CD4-positive, alpha-beta T cell treated with Interleukin-1 beta for 1 hour (primary cell): ENCODE measurements at regions not wholly inside any gene's neighbourhood (a gene's known extent, or its start where the extent isn't known, plus 50 kb on each side); places are given as distances from the start of the nearest gene placed in this dataset.
A peak's percentile ranks its signal among the peaks of the same experiment; 100 is the strongest.
"Not testable (repeated sequence)": the region's sequence is repeated elsewhere in the genome, so short reads cannot be mapped to it uniquely, and the experiment has no call there.

ENCODE experiments used
- DNase-seq, 2 donors: peaks; one replicate each; pipeline ENCODE4 v3.0.0-alpha.2; 2020 to 2022

DNA sequence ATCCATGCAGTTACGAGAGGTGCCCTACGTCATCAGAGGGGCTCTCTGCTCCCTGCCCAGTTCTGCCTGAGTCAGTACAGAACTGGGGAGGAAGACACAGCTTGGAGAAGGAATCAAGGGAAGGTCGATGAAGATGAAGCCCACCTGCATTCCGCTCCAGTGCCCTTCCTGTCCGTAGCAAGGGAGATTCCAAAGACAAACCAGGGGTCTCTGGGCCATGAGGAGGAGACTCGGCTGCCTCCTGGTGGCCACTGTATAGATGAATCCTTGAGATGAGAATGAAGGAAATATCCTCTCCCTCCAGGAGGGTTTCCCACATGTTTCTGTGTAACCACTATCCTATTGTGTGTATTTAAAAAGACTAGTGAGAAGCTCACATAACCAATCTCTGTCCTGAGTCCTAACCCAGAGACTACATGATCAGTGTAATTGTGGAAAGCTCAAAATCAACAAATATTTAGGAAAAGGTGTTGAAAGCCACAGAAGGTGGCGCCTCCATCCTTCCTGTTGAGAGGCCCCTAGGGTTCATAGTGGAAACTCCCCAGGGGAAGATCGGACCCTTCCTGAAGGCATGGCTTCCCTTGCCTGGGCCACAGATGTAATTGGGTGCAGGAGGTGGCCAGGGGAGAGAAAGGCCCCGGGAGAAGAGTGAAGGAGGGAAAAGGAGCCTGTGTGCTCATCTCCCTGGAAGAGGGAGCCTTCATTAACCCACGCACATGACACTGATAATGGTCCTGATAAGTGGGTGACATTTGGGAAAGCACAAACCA lies 67.0 kb upstream of the LYZL2 start:
- DNase-seq = not testable (repeated sequence)

- peak; percentile 48 to 55 for DNase-seq
Observed at GRCh38 chr10:30695481-30696236, 66.1 kb upstream of the LYZL2 start.

DNA sequence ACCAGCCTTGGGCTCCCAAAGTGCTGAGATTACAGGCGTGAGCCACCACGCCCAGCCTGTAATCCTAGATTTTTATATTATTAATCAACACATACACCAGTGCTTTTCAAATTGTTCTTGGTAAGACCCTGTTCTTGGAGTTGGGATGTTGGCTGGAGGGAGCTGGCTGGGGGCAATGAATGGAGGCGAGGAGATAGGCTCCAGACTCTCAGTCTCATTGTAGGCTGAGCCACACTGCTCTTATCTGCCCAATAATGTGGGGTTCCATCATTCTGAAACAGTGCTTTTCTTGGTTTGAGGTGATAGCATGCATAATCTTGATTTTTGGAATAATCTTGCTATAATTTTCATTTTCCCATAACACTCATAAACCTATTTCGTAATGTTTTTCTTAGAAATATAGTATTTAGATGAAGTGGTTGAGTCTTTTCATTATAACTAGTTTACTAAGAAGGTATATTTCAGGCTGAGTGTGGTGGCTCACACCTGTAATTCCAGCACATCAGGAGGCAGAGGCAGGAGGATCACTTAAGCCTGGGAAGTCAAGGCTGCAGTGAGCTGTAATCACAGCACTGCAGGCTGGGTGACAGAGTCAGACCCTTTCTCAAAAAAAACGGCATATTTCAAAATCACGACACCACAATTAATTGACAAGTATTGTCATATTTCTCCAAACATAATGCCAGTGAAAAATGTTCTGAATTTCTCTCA lies 65.1 kb upstream of the LYZL2 start:
- DNase-seq = no peak

DNA sequence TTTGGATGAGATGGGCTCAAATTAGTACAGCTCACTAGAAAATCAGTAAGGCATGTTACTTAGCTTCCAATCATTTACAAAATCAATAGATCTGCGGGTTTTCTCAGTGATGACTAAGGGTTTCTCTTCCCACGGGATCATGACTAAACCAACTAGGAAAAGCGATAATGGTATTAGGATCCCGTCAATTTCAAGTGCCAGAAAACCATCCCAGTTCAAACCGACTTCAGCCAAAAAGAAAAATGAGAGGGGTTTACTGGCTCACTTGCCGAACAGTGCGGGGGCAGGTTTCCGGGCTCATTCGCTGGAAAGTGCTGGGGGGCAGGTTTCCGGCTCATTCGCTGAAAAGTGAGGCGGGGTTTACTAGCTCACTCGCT lies 62.1 kb upstream of the LYZL2 start:
- DNase-seq = no peak

DNA sequence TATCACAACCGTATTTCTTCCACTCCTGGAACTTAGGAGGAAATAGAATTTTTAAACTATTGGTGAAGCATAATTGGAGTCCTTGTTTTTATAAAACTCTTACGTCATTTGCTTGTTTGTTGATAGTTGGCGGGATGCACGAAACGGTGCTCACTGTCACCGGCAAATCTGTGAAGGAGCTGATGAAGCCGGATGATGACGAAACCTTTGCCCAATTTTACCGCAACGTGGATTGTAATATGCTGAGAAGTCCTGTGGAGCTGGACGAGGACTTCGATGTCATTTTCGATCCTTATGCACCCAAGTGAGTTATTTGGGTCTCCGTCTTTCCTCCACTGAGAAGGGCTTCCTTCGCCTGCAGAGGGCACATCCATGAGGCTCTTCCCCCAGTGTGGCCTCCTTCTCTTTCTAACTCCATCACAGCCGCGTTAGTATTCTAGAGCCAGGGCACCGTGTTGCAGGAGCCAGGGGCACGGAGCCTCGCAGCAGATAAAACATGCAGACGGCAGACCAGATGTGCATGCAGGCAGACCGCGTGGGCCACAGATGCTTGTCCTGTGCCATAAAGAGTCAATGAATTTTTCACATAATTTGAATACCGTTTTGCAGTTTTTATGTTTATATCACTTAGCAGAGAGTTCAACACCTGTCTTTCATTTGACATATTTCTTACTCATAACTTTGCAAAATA lies 61.5 kb upstream of the LYZL2 start:
- not testable (repeated sequence) for DNase-seq

DNA sequence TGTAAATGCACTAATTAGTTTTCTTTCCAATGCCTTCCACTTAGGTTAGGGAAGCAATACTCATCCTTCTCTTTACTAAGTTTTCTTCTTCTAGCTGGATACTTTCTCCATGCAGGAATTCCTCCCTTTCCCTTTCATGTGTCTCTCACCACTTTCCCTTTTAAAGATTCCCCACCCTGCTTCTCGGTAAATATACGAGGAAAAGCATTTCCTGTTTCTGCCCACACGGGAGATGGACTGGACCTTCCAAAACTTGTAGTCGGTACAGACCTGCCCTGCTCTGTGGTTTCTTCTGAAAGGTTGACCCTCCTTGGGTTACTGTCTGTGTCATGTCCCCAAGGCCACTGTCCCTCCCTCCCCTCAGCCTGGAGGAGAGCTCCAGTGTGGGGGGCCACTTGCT lies 58.9 kb upstream of the LYZL2 start:
- no peak for DNase-seq

DNA sequence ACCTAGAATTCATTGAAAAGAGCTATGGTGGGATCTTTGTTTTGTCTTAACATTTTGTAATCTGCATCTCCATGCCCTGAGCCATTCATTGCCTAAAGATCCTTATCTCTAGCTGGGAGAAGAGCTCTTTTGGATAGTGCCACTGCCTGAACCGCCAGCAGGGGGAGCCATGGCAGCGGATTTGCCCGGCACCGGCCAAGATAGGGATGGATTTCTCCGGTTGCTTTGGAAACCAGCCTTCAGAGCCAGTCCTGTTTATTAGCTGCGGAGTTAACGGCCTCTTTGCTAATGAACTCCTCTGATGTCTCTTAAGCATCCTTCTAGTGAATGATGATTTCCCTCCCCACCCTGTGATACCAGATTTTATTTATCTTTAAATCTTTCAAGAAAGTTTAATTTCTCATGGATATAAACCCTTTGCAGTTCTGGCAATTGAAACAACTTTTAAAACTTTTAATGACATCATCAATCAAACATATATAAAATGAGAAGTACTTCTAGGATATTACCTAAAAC lies 58.2 kb upstream of the LYZL2 start:
- peak; percentile 69 to 77 for DNase-seq

DNA sequence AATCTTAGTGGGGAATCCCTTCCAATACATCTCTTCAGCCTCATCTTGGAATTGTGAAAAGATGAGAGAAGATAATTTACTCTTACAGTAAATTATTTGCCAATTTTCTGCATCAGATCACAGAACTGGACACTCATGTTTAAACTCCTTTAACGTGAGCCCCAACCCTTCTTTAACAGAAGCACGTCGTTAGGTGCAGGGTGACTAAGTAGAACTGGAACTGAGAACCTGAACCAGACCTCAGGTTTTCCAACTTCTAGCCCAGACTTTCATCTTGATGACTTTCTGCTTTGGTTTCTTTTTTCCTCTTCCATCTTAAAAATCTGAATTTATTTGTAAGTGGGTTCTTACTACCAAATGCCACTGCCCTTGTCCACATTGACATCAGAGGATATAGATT lies 57.2 kb upstream of the LYZL2 start:
- no peak for DNase-seq

DNA sequence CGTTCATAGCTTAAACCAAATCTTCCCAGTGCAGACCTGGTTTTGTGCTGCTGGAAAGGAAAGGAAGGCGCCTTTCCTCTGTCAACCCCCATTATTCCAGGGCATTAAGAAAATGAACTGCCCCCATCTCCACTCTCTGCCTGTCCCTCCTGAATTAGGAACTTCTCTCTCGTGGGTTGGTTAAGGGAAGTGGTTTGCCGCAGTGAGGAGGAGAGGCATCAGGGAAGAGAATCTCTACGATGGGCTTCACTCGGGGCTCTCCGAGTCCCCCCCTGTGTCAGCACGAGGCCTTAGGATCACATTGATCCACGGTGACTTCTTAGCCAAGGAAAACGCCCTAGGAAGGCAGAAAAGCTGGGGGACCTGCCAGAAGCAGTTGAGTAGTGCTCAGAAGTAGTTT lies 53.9 kb upstream of the LYZL2 start:
- no peak for DNase-seq

DNA sequence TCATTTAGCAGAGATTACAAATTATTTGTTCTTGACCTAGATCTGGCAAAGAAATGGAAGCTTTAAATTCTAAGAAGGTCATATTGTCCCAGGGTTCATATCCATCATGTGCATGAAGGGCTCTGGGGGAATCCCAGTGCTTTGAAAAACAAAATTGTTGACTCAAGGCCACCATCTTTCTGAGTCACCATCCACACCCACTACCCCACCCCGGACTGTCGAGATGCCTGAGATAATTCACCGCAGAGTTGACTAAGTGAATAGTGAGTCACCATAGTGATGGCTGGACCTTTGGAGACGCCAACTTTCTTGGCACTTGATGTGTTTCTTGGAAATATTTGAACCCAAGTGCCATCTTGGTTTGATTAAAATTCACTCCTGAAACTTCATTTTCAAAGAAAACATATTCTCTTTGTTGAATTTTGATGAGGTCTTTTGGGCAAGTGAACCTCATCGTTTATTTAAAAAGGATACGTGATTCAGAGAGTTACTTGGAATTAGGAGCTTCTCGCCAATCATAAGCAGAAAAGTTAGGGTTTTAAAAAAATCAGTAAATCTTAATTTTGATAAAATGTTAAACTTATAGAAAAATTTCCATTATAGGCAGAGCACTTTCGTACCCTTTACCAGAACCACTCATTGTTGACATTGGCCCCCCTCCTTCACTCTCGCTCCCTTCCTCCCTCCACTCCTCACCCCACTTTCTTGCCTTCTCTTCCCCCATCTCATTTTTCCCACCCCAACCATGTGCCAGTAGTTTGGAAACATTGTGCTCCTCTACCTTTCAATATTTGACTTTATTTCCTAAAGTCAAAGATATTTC lies 53.0 kb upstream of the LYZL2 start:
- DNase-seq = peak; percentile 15 to 24

- no peak for DNase-seq
Observed at GRCh38 chr10:30680908-30681307, 51.4 kb upstream of the LYZL2 start.
